HG03097 (cell line): ENCODE measurements at regions not wholly inside any gene's neighbourhood (a gene's known extent, or its start where the extent isn't known, plus 50 kb on each side); places are given as distances from the start of the nearest gene placed in this dataset.

ENCODE experiments used
- ATAC-seq: cut with Tn5 transposase; IDR thresholded peaks from one replicate; pipeline ENCODE4 v1.9.1; 2021; ENCODE audit not compliant: unreplicated experiment, low FRiP score

GRCh38 chr4:71923070-71923469 lies 108.7 kb upstream of the NPFFR2 start:
- ATAC-seq: no peak

GRCh38 chr4:71930459-71930858 lies 101.3 kb upstream of the NPFFR2 start:
- no peak for ATAC-seq

- ATAC-seq: no peak
These were observed 98.9 kb upstream of the NPFFR2 start for GRCh38 chr4:71932941-71933340.

- no peak for ATAC-seq
These were observed 93.0 kb upstream of the NPFFR2 start for GRCh38 chr4:71938776-71939175.

- no peak for ATAC-seq
These were observed 90.8 kb upstream of the NPFFR2 start for GRCh38 chr4:71941001-71941400.

- no peak for ATAC-seq
These were observed 86.8 kb upstream of the NPFFR2 start for GRCh38 chr4:71944956-71945355.

GRCh38 chr4:71945791-71946190 lies 86.0 kb upstream of the NPFFR2 start:
- no peak for ATAC-seq

GRCh38 chr4:71958978-71959377 lies 72.8 kb upstream of the NPFFR2 start:
- no peak for ATAC-seq

- no peak for ATAC-seq
These were observed 69.1 kb upstream of the NPFFR2 start for GRCh38 chr4:71962622-71963264.

- ATAC-seq: no peak
These were observed 57.1 kb upstream of the NPFFR2 start for GRCh38 chr4:71974681-71975080.

- no peak for ATAC-seq
These were observed 55.3 kb upstream of the NPFFR2 start for GRCh38 chr4:71976523-71976922.

- ATAC-seq: no peak
These were observed 53.5 kb upstream of the NPFFR2 start for GRCh38 chr4:71978210-71978835.

GRCh38 chr4:71980976-71981375 lies 50.8 kb upstream of the NPFFR2 start:
- no peak for ATAC-seq
